ENCODE measurements at regions not wholly inside any gene's neighbourhood (a gene's known extent, or its start where the extent isn't known, plus 50 kb on each side); places are given as distances from the start of the nearest gene placed in this dataset.

DNA sequence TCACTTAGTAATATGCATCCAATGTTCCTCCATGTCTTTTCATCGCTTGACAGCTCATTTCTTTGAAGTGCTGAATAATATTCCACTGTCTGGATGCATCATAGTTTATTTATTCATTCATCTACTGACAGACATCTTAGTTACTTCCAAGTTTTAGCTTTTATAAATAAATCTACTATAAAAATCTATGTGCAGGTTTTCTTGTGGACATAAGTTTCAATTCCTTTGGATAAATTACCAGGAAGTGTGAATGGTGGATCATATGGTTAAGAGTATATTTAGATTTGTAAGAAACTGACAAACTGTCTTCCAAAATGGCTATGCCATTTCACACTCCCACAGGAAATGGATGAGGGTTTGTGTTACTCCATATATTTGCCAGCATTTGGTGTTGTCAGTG lies 1392.9 kb upstream of the PABPC4L start:
- H3K36me3 ChIP-seq (ENCODE audit: insufficient read depth, low read length) = no peaks in the 10 kb centered on the region
- H3K79me2 ChIP-seq (ENCODE audit: insufficient read depth, low read length) = no peaks in the 10 kb centered on the region
- H4K20me1 ChIP-seq (ENCODE audit: insufficient read depth, low read length) = no peaks in the 10 kb centered on the region
- H3K4me1 ChIP-seq (ENCODE audit: insufficient read depth, low read length) = no peaks in the 10 kb centered on the region
- H3K4me3 ChIP-seq (ENCODE audit: insufficient read depth, low read length) = no peak overlapping the region
- no peaks in the 10 kb centered on the region for H3K9me3 ChIP-seq (ENCODE audit: low read depth, low read length)
- H3K4me2 ChIP-seq (ENCODE audit: insufficient read depth, low read length) = no peak overlapping the region
- H3K27me3 ChIP-seq (ENCODE audit: insufficient read depth, low read length) = no peaks in the 10 kb centered on the region
- DNase-seq (ENCODE audit: insufficient read length, low spot score, missing footprints) = no peak
- H2AFZ ChIP-seq (ENCODE audit: low read length) = no peak overlapping the region
- H3K27ac ChIP-seq (ENCODE audit: low read depth, low read length) = no peak overlapping the region
- TF ChIP-seq, protein P1, sequence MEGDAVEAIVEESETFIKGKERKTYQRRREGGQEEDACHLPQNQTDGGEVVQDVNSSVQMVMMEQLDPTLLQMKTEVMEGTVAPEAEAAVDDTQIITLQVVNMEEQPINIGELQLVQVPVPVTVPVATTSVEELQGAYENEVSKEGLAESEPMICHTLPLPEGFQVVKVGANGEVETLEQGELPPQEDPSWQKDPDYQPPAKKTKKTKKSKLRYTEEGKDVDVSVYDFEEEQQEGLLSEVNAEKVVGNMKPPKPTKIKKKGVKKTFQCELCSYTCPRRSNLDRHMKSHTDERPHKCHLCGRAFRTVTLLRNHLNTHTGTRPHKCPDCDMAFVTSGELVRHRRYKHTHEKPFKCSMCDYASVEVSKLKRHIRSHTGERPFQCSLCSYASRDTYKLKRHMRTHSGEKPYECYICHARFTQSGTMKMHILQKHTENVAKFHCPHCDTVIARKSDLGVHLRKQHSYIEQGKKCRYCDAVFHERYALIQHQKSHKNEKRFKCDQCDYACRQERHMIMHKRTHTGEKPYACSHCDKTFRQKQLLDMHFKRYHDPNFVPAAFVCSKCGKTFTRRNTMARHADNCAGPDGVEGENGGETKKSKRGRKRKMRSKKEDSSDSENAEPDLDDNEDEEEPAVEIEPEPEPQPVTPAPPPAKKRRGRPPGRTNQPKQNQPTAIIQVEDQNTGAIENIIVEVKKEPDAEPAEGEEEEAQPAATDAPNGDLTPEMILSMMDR (IDR thresholded peaks at IDR 0.05; ENCODE audit: extremely low read depth, low read depth, low read length) = no peak

DNA sequence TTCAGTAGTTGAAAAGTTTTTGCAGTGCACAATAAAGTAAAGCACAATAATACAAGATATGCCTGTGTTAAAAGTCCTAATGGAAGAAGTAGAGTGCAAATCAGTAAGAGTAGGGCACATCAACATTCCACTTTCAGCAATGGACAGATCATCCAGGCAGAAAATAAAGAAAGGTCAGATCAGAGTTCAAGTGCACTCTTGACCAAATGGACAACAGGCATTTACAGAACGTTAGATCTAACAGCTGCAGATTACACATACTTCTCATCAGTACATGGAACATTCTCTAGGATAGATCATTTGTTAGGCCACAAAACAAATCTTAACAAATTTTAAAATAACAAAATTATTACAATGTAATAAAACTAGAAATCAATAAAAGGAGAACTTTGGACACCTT lies 1373.5 kb upstream of the PABPC4L start:
- H2AFZ ChIP-seq (ENCODE audit: low read length) = no peak overlapping the region
- TF ChIP-seq, protein P1 (IDR thresholded peaks at IDR 0.05; ENCODE audit: extremely low read depth, low read depth, low read length) = no peak
- no peak overlapping the region for H3K4me2 ChIP-seq (ENCODE audit: insufficient read depth, low read length)
- H3K27ac ChIP-seq (ENCODE audit: low read depth, low read length) = no peak overlapping the region
- no peaks in the 10 kb centered on the region for H4K20me1 ChIP-seq (ENCODE audit: insufficient read depth, low read length)
- H3K27me3 ChIP-seq (ENCODE audit: insufficient read depth, low read length) = no peaks in the 10 kb centered on the region
- no peaks in the 10 kb centered on the region for H3K4me1 ChIP-seq (ENCODE audit: insufficient read depth, low read length)
- no peak for DNase-seq (ENCODE audit: insufficient read length, low spot score, missing footprints)
- H3K36me3 ChIP-seq (ENCODE audit: insufficient read depth, low read length) = no peaks in the 10 kb centered on the region
- H3K4me3 ChIP-seq (ENCODE audit: insufficient read depth, low read length) = no peak overlapping the region
- H3K9me3 ChIP-seq (ENCODE audit: low read depth, low read length) = no peaks in the 10 kb centered on the region
- no peaks in the 10 kb centered on the region for H3K79me2 ChIP-seq (ENCODE audit: insufficient read depth, low read length)

DNA sequence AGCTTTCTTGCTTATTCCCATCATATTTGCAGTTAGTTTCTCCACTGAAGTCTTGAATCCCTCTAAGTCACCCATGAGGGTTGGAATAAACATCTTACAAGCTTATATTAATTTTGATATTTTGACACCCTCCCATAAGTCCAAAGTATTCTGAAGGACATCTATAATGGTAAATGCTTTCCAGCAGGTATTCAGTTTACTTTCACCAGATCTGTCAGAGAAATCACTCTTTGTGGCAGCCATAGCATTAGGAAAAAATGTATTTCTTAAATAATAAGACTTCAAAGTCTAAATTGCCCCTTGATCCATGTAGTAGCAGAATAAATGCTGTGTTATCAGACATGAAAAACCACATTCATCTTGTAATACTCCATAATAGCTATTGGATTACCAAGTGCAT lies 1371.7 kb upstream of the PABPC4L start:
- H3K36me3 ChIP-seq (ENCODE audit: insufficient read depth, low read length) = no peaks in the 10 kb centered on the region
- H3K27ac ChIP-seq (ENCODE audit: low read depth, low read length) = no peak overlapping the region
- no peak for DNase-seq (ENCODE audit: insufficient read length, low spot score, missing footprints)
- no peaks in the 10 kb centered on the region for H4K20me1 ChIP-seq (ENCODE audit: insufficient read depth, low read length)
- no peak overlapping the region for H3K4me2 ChIP-seq (ENCODE audit: insufficient read depth, low read length)
- TF ChIP-seq, protein P1 (IDR thresholded peaks at IDR 0.05; ENCODE audit: extremely low read depth, low read depth, low read length) = no peak
- H3K9me3 ChIP-seq (ENCODE audit: low read depth, low read length) = no peaks in the 10 kb centered on the region
- H2AFZ ChIP-seq (ENCODE audit: low read length) = no peak overlapping the region
- H3K4me3 ChIP-seq (ENCODE audit: insufficient read depth, low read length) = no peak overlapping the region
- H3K4me1 ChIP-seq (ENCODE audit: insufficient read depth, low read length) = no peaks in the 10 kb centered on the region
- H3K79me2 ChIP-seq (ENCODE audit: insufficient read depth, low read length) = no peaks in the 10 kb centered on the region
- no peaks in the 10 kb centered on the region for H3K27me3 ChIP-seq (ENCODE audit: insufficient read depth, low read length)

DNA sequence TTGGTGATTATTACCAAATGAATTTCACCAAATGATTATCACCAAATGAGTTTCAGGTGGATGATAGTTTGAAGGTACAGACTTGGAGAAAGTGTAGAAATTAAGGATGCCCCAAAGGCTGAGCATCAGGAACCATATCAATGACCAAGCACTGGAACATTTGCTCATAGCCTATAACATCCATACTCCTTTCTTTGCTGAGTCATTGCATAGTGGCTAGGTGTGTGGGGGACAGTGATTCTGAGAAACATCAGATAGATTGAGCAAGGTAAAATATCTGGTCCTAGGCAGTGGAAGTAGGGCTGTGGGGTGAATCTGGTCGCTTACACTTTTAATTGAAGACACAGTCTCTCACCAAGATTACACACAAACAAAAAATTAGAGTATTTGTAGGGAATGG lies 1362.5 kb upstream of the PABPC4L start:
- no peaks in the 10 kb centered on the region for H3K27me3 ChIP-seq (ENCODE audit: insufficient read depth, low read length)
- no peaks in the 10 kb centered on the region for H3K9me3 ChIP-seq (ENCODE audit: low read depth, low read length)
- H3K4me3 ChIP-seq (ENCODE audit: insufficient read depth, low read length) = no peak overlapping the region
- H3K4me1 ChIP-seq (ENCODE audit: insufficient read depth, low read length) = no peaks in the 10 kb centered on the region
- no peak overlapping the region for H3K4me2 ChIP-seq (ENCODE audit: insufficient read depth, low read length)
- no peaks in the 10 kb centered on the region for H3K36me3 ChIP-seq (ENCODE audit: insufficient read depth, low read length)
- no peaks in the 10 kb centered on the region for H4K20me1 ChIP-seq (ENCODE audit: insufficient read depth, low read length)
- H3K27ac ChIP-seq (ENCODE audit: low read depth, low read length) = no peak overlapping the region
- DNase-seq (ENCODE audit: insufficient read length, low spot score, missing footprints) = no peak
- H3K79me2 ChIP-seq (ENCODE audit: insufficient read depth, low read length) = no peaks in the 10 kb centered on the region
- H2AFZ ChIP-seq (ENCODE audit: low read length) = no peak overlapping the region
- TF ChIP-seq, protein P1 (IDR thresholded peaks at IDR 0.05; ENCODE audit: extremely low read depth, low read depth, low read length) = no peak

Data from osteoblast (primary cell).